Fibroblast of mammary gland (primary cell): ENCODE measurements at regions not wholly inside any gene's neighbourhood (a gene's known extent, or its start where the extent isn't known, plus 50 kb on each side); places are given as distances from the start of the nearest gene placed in this dataset.

Experiments
- DNase-seq: peaks from one replicate; pipeline ENCODE4 v3.0.0-alpha.2; 2010; ENCODE audit warnings: low read depth
- H3K4me3 ChIP-seq: 2 replicates; pipeline ENCODE4 v1.5.1; 2011; ENCODE audit warnings: low read depth, mild to moderate bottlenecking, low read length, moderate library complexity; ENCODE audit not compliant: control insufficient read depth
- CTCF ChIP-seq: conservative IDR thresholded peaks from 2 replicates; pipeline ENCODE4 v1.5.1; 2011; ENCODE audit warnings: low read depth, low read length, inconsistent platforms; ENCODE audit not compliant: control insufficient read depth, insufficient read depth

- H3K4me3 ChIP-seq: no peak overlapping the region
- TF ChIP-seq CTCF: no peak
Measured at GRCh38 chr10:110394296-110394695, 89.6 kb upstream of the SMNDC1 start.

GRCh38 chr10:110394898-110395297, 90.2 kb upstream of the SMNDC1 start:
- no peak overlapping the region for H3K4me3 ChIP-seq
- DNase-seq: no peak
- no peak for TF ChIP-seq CTCF

More at GRCh38 chr10:110394296-110394695, 89.6 kb upstream of the SMNDC1 start:
- DNase-seq: no peak

- no peak overlapping the region for H3K4me3 ChIP-seq
- peak; percentile 100 for DNase-seq
- TF ChIP-seq CTCF: no peak
Measured at GRCh38 chr10:110395350-110396283, 90.9 kb upstream of the SMNDC1 start.

- TF ChIP-seq CTCF: no peak
- H3K4me3 ChIP-seq: no peak overlapping the region
- DNase-seq: no peak
Measured at GRCh38 chr10:110396284-110396651, 91.5 kb upstream of the SMNDC1 start.

GRCh38 chr10:110397856-110398255, 93.1 kb upstream of the SMNDC1 start:
- no peak for DNase-seq
- TF ChIP-seq CTCF: no peak
- H3K4me3 ChIP-seq: no peak overlapping the region

GRCh38 chr10:110398419-110399105, 93.8 kb upstream of the SMNDC1 start:
- no peak for TF ChIP-seq CTCF
- H3K4me3 ChIP-seq: no peak overlapping the region
- peak; percentile 99 for DNase-seq
